NCI-H510A treated with DMSO at 0.1 percent for 48 hours (cell line): ENCODE measurements at regions not wholly inside any gene's neighbourhood (a gene's known extent, or its start where the extent isn't known, plus 50 kb on each side); places are given as distances from the start of the nearest gene placed in this dataset.
A peak's percentile ranks its signal among the peaks of the same experiment; 100 is the strongest.

Source experiments
- DNase-seq: peaks from one replicate; lab custom pipeline; 2025; lab: John Stamatoyannopoulos, UW

- DNase-seq: no peak
These were observed 770.5 kb downstream of the MED13L start for GRCh38 chr12:115506822-115507559.

GRCh38 chr12:115504306-115505290 is 772.9 kb downstream of the MED13L start:
- DNase-seq: no peak

GRCh38 chr12:115500872-115501271 is 776.6 kb downstream of the MED13L start:
- no peak for DNase-seq

- DNase-seq: no peak
These were observed 782.2 kb downstream of the MED13L start for GRCh38 chr12:115495300-115495699.

- no peak for DNase-seq
These were observed 784.9 kb downstream of the MED13L start for GRCh38 chr12:115492553-115492952.

- DNase-seq: peak; percentile 23
These were observed 785.8 kb downstream of the MED13L start for GRCh38 chr12:115491511-115492250.

- no peak for DNase-seq
These were observed 788.2 kb downstream of the MED13L start for GRCh38 chr12:115489253-115489652.

GRCh38 chr12:115485967-115486366 is 791.5 kb downstream of the MED13L start:
- DNase-seq: no peak

GRCh38 chr12:115485503-115485902 is 792.0 kb downstream of the MED13L start:
- DNase-seq: no peak

GRCh38 chr12:115482943-115483342 is 794.5 kb downstream of the MED13L start:
- DNase-seq: no peak

- DNase-seq: peak; percentile 39
These were observed 796.4 kb downstream of the MED13L start for GRCh38 chr12:115481141-115481540.

- DNase-seq: no peak
These were observed 794.5 kb upstream of the TBX3 start for GRCh38 chr12:115478505-115478904.

- DNase-seq: no peak
These were observed 790.8 kb upstream of the TBX3 start for GRCh38 chr12:115474539-115475353.

- DNase-seq: peak; percentile 32
These were observed 789.4 kb upstream of the TBX3 start for GRCh38 chr12:115473257-115473956.

- DNase-seq: no peak
These were observed 788.9 kb upstream of the TBX3 start for GRCh38 chr12:115472852-115473251.

GRCh38 chr12:115470977-115471376 is 787.0 kb upstream of the TBX3 start:
- DNase-seq: no peak

- DNase-seq: no peak
These were observed 786.6 kb upstream of the TBX3 start for GRCh38 chr12:115470526-115470925.

GRCh38 chr12:115468087-115468510 is 784.1 kb upstream of the TBX3 start:
- DNase-seq: no peak

- no peak for DNase-seq
These were observed 783.6 kb upstream of the TBX3 start for GRCh38 chr12:115467531-115467930.

GRCh38 chr12:115466076-115466475 is 782.1 kb upstream of the TBX3 start:
- no peak for DNase-seq

GRCh38 chr12:115464661-115465060 is 780.7 kb upstream of the TBX3 start:
- DNase-seq: no peak
